ENCODE measurements at regions not wholly inside any gene's neighbourhood (a gene's known extent, or its start where the extent isn't known, plus 50 kb on each side); places are given as distances from the start of the nearest gene placed in this dataset.

DNA sequence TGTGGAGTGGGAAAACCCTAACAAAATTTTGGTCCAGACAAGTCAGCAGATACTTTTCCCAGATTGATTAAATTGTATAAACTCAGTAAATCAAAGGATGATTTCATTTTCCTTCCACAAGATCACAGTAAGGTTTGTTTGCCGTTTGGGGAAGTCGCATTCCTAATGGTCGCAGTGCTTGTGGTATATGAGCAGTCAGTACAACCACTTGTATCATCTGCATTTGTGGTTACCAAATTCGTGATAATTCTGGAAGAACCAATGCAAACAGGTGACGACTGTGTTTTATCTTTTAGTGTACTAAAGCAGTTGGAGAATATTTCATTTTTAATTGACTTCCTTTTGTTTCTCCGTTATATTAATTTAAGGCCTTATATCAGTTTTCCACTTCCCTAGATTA, 100.0 kb upstream of the CNTN6 start:
- TF ChIP-seq CTCF (IDR thresholded peaks at IDR 0.05) (no peak), POLR2A (IDR thresholded peaks at IDR 0.05) (no peak), EP300 (IDR thresholded peaks at IDR 0.05) (no peak)

Measured in gastroesophageal sphincter (tissue), 3 donors.